Pancreas (tissue), 10 donors: ENCODE measurements at regions not wholly inside any gene's neighbourhood (a gene's known extent, or its start where the extent isn't known, plus 50 kb on each side); places are given as distances from the start of the nearest gene placed in this dataset.

ENCODE experiments used
- ATAC-seq, 4 donors: fragments of 200-7000 bp; cut with Tn5 transposase; one replicate each; pipeline versions ENCODE4 v1.8.0 to v1.9.1; 2020; ENCODE audit warnings: mild to moderate bottlenecking in 4 of 4, moderate library complexity in 4 of 4
- DNase-seq, 6 donors: peaks; one replicate each; pipeline ENCODE4 v3.0.0-alpha.2; 2020
- FAIRE-seq: peaks from 2 replicates; lab custom pipeline; 2012; peaks lifted over from hg19 to GRCh38; lab: Jason Lieb, UNC
- H3K27ac ChIP-seq, 4 donors: fragments of 200-600 bp; sonication (generic); 1 replicate in 3 of 4; 2 replicates in 1 of 4; pipeline versions ENCODE4 v1.5.0 to v1.8.0; 2020
- H3K27me3 ChIP-seq, 4 donors: fragments of 200-600 bp; one replicate each; pipeline ENCODE4 v1.8.0; 2021
- H3K36me3 ChIP-seq, 3 donors: fragments of 200-600 bp; sonication (generic) in 1 of 3; one replicate each; pipeline versions ENCODE4 v1.5.0 to v1.8.0; 2020 to 2021
- H3K4me1 ChIP-seq, 3 donors: fragments of 200-600 bp; one replicate each; pipeline ENCODE4 v1.8.0; 2021
- H3K4me3 ChIP-seq, 4 donors: fragments of 200-600 bp; sonication (generic) in 2 of 4; one replicate each; pipeline versions ENCODE4 v1.5.0 to v1.8.0; 2020 to 2021
- H3K9me3 ChIP-seq, 4 donors: fragments of 200-600 bp; one replicate each; pipeline ENCODE4 v1.8.0; 2021
- WGBS, 2 donors: extraction: QIAGEN DNeasy Blood & Tissue Kit; methylation state at CpG; one replicate each; pipeline ENCODE4 v1.1.7; 2013; 5-methylcytosine and 5-hydroxymethylcytosine counted together
- intact Hi-C, 3 donors: fragments of 100-400 bp; cut with DNase I; formaldehyde crosslinking; loops; one replicate each; pipeline versions ENCODE4 v1.11.1 to v1.14.2; 2022
- TF ChIP-seq, protein P1 (sequence below), 4 donors: fragments of 200-600 bp; sonication (generic) in 3 of 4; IDR thresholded peaks; one replicate each; pipeline versions ENCODE4 v1.5.0 to v1.8.0; 2021; ENCODE audit warnings: antibody characterized with exemption in 4 of 4
- donor health status: healthy with polysubstance abuse.
- donor health status: DM: no; HTN: no; CAD: no; lungs with moderate emphysema.
- donor health status: DM: no; HTN: no; CAD: no.
- donor health status: control.
- donor health status: control.
- donor health status: Bipolar disorder and iron deficiency.
- donor health status: DM: yes; HTN: yes; CAD: no.
- donor health status: DM: no; HTN: no; CAD: no.
- donor health status: DM: no; HTN: no; CAD: no.
- donor health status: DM: yes; HTN: yes; CAD: no.

DNA sequence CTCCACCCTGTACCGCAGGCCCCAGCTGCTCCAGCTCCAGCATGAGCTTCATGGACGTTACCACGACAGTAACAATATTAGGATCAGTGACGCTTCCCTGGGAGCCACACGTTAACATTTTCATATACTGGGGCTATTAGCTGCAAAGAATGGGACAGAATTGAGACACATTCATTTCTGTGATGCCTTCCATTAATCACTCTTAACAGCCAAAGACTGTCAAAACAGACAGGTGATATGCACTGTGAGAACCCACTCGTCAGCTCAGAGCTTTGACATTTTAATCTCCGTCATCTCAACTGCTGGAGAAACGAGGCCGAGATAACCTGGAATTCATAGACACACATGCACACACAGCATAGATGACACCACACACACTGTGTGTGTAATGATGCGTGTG lies 408.4 kb upstream of the SHH start:
- no peak for DNase-seq
- no peak for FAIRE-seq

GRCh38 chr7:156220078-156220605 lies 407.9 kb upstream of the SHH start:
- Histone ChIP-seq H3K4me3 (no peak overlapping the region), H3K9me3 (no peaks in the 10 kb centered on the region), H3K27me3 (no peaks in the 10 kb centered on the region), H3K36me3 (no peaks in the 10 kb centered on the region), H3K4me1 (no peaks in the 10 kb centered on the region), H3K27ac (no peak overlapping the region)
- no peak for ATAC-seq
- TF ChIP-seq, protein P1, sequence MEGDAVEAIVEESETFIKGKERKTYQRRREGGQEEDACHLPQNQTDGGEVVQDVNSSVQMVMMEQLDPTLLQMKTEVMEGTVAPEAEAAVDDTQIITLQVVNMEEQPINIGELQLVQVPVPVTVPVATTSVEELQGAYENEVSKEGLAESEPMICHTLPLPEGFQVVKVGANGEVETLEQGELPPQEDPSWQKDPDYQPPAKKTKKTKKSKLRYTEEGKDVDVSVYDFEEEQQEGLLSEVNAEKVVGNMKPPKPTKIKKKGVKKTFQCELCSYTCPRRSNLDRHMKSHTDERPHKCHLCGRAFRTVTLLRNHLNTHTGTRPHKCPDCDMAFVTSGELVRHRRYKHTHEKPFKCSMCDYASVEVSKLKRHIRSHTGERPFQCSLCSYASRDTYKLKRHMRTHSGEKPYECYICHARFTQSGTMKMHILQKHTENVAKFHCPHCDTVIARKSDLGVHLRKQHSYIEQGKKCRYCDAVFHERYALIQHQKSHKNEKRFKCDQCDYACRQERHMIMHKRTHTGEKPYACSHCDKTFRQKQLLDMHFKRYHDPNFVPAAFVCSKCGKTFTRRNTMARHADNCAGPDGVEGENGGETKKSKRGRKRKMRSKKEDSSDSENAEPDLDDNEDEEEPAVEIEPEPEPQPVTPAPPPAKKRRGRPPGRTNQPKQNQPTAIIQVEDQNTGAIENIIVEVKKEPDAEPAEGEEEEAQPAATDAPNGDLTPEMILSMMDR (IDR thresholded peaks at IDR 0.05): no peak
- WGBS, 2 donors: 75 to 85% methylated on average over 16 of the region's 16 CpGs
- DNase-seq: no peak
- FAIRE-seq: no peak
- intact Hi-C loops: no loop called here

More for the DNA sequence above, 408.4 kb upstream of the SHH start:
- WGBS, 2 donors: 69 to 80% methylated on average over 10 of the region's 10 CpGs
- no peak overlapping the region for H3K4me3 ChIP-seq
- TF ChIP-seq, protein P1 (IDR thresholded peaks at IDR 0.05): no peak
- H3K4me1 ChIP-seq: no peaks in the 10 kb centered on the region
- H3K9me3 ChIP-seq: no peaks in the 10 kb centered on the region
- H3K27ac ChIP-seq: no peak overlapping the region
- H3K27me3 ChIP-seq: no peaks in the 10 kb centered on the region
- H3K36me3 ChIP-seq: no peaks in the 10 kb centered on the region
- intact Hi-C loops: no loop called here
- no peak for ATAC-seq

GRCh38 chr7:156219307-156220077 lies 407.2 kb upstream of the SHH start:
- Histone ChIP-seq H3K4me3 (no peak overlapping the region), H3K27ac (no peak overlapping the region), H3K36me3 (no peaks in the 10 kb centered on the region), H3K4me1 (no peaks in the 10 kb centered on the region), H3K9me3 (no peaks in the 10 kb centered on the region), H3K27me3 (no peaks in the 10 kb centered on the region)
- intact Hi-C loops: no loop called here
- WGBS, 2 donors: 65 to 80% methylated on average over 18 of the region's 18 CpGs
- DNase-seq (no peak), FAIRE-seq (no peak), ATAC-seq (no peak)
- TF ChIP-seq, protein P1 (IDR thresholded peaks at IDR 0.05): no peak

- intact Hi-C loops: no loop called here
- FAIRE-seq: no peak
- Histone ChIP-seq H3K9me3 (no peaks in the 10 kb centered on the region), H3K36me3 (no peaks in the 10 kb centered on the region), H3K4me3 (no peak overlapping the region), H3K27ac (no peak overlapping the region), H3K4me1 (no peaks in the 10 kb centered on the region), H3K27me3 (no peaks in the 10 kb centered on the region)
- WGBS, 2 donors: 50 to 57% methylated on average over 13 of the region's 13 CpGs
- TF ChIP-seq, protein P1 (IDR thresholded peaks at IDR 0.05): no peak
- ATAC-seq: no peak
- DNase-seq: no peak
Observed at GRCh38 chr7:156218544-156219306, 406.5 kb upstream of the SHH start.
